SK-N-MC (cell line): ENCODE measurements at regions not wholly inside any gene's neighbourhood (a gene's known extent, or its start where the extent isn't known, plus 50 kb on each side); places are given as distances from the start of the nearest gene placed in this dataset.
"Not testable (repeated sequence)": the region's sequence is repeated elsewhere in the genome, so short reads cannot be mapped to it uniquely, and the experiment has no call there.

Source experiments
- EZH2 ChIP-seq: fragments of 200-600 bp; sonication (generic); IDR thresholded peaks from one replicate; pipeline ENCODE4 v1.6.1; 2017; ENCODE audit warnings: antibody characterized with exemption
- FOXP2 ChIP-seq: optimal IDR thresholded peaks from 2 replicates; pipeline ENCODE3; 2011; ENCODE audit warnings: mild to moderate bottlenecking, moderate library complexity; ENCODE audit not compliant: insufficient read depth; ENCODE audit errors: extremely low read length, control extremely low read depth
- POLR2AphosphoS5 ChIP-seq: IDR thresholded peaks from 2 replicates; pipeline ENCODE4 v1.6.1; 2012; ENCODE audit warnings: mild to moderate bottlenecking, low read depth, low read length, borderline replicate concordance

DNA sequence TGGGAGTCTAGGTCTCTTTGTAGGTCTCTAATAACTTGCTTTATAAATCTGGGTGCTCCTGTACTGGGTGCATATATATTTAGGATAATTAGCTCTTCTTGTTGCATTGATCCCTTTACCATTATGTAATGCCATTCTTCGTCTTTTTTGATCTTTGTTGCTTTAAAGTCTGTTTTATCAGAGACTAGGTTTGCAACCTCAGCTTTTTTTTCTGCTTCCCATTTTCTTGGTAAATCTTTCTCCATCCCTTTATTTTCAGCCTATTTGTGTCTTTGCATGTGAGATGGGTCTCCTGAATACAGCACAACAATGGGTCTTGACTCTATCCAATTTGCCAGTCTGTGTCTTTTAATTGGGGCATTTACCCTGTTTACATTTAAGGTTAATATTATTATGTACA, 116.2 kb downstream of the VGLL3 start:
- TF ChIP-seq EZH2, POLR2AphosphoS5, FOXP2: not testable (repeated sequence)
